ENCODE measurements at regions not wholly inside any gene's neighbourhood (a gene's known extent, or its start where the extent isn't known, plus 50 kb on each side); places are given as distances from the start of the nearest gene placed in this dataset.

DNA sequence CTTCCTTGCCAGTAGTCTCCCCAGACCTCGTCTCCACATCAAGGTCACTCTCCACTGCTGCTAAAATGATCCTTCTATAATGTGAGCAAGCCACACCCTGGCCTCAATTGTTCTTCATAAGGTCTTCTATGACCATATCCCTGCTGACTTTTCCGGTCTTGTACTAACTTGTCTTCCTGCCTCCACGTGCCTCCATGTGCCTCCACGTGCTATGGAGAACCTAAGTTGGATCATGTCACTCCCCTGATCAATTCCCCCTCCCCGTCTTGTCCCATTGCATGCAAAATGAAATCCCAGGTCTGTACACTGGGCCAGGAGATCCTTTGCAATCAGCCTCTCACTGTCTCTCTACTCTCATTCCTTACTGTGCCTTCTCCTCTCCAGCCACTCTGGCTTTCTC lies 110.6 kb downstream of the TTC8 start:
- Histone ChIP-seq H3K36me3 (no peaks in the 10 kb centered on the region), H3K4me3 (no peak overlapping the region), H3K27ac (no peak overlapping the region), H3K9me3 (no peaks in the 10 kb centered on the region), H3K27me3 (no peaks in the 10 kb centered on the region), H3K4me1 (no peaks in the 10 kb centered on the region)
- intact Hi-C loops (cut with DNase I; ENCODE audit: low total_unique reads) (no loop called here), in situ Hi-C loops (cut with MboI; ENCODE audit: low sequenced_read_pairs in 4 of 4) (no loop called here)
- DNase-seq, result no peak
- ATAC-seq, result no peak
- no peak for TF ChIP-seq POLR2A (IDR thresholded peaks at IDR 0.05)
- TF ChIP-seq, protein P1, sequence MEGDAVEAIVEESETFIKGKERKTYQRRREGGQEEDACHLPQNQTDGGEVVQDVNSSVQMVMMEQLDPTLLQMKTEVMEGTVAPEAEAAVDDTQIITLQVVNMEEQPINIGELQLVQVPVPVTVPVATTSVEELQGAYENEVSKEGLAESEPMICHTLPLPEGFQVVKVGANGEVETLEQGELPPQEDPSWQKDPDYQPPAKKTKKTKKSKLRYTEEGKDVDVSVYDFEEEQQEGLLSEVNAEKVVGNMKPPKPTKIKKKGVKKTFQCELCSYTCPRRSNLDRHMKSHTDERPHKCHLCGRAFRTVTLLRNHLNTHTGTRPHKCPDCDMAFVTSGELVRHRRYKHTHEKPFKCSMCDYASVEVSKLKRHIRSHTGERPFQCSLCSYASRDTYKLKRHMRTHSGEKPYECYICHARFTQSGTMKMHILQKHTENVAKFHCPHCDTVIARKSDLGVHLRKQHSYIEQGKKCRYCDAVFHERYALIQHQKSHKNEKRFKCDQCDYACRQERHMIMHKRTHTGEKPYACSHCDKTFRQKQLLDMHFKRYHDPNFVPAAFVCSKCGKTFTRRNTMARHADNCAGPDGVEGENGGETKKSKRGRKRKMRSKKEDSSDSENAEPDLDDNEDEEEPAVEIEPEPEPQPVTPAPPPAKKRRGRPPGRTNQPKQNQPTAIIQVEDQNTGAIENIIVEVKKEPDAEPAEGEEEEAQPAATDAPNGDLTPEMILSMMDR (IDR thresholded peaks at IDR 0.05 in 4 of 5, conservative IDR thresholded peaks at IDR 0.05 in 1 of 5), result no peak

DNA sequence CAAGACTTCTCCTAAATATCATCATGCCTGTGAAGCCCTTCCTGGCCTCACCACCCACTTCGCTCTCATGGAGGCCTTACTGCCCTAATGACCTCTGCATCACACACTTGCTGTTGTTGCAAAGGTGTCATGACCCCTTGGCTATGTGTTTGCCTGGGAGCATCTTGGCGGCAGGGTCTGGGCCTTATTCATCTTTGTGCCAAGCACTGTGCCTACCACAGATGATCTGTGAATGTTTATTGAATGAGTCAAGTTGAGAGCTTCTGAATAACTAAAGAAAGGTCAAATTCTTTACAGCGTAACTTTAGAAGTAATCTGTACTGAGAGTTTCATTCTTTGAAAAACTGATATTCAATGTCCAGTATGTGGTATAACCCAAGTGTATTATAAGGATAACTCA lies 113.3 kb downstream of the TTC8 start:
- in situ Hi-C loops (cut with MboI; ENCODE audit: low sequenced_read_pairs in 4 of 4), result no loop called here
- no peak for TF ChIP-seq POLR2A (IDR thresholded peaks at IDR 0.05)
- TF ChIP-seq, protein P1 (IDR thresholded peaks at IDR 0.05 in 4 of 5, conservative IDR thresholded peaks at IDR 0.05 in 1 of 5), result no peak
- no peak for DNase-seq
- H3K27me3 ChIP-seq, result no peaks in the 10 kb centered on the region
- intact Hi-C loops (cut with DNase I; ENCODE audit: low total_unique reads), result no loop called here
- H3K4me3 ChIP-seq, result no peak overlapping the region
- H3K9me3 ChIP-seq, result no peaks in the 10 kb centered on the region
- no peaks in the 10 kb centered on the region for H3K36me3 ChIP-seq
- H3K4me1 ChIP-seq, result no peaks in the 10 kb centered on the region
- ATAC-seq, result no peak
- no peak overlapping the region for H3K27ac ChIP-seq

DNA sequence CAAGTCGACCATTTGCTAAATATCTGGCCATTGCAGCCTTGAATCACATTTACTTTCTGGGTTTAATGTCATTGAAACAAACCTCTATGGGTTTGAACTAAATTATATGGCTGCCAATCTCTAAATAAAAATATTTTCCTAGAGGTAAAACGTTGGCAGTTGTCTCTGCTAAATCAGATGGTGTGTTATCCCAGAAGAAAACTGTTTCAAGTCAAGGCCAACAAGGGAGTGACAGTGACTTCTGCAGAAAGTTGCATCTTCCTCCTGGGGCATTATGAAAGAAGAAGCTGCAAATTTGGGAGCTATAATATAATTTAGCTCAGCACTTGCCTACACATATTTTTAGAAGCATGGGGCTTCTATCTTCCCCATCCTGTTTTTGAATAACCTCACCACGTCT lies 116.2 kb downstream of the TTC8 start:
- ATAC-seq, result no peak
- no peak for DNase-seq
- in situ Hi-C loops (cut with MboI; ENCODE audit: low sequenced_read_pairs in 4 of 4), result no loop called here
- H3K4me1 ChIP-seq, result no peaks in the 10 kb centered on the region
- intact Hi-C loops (cut with DNase I; ENCODE audit: low total_unique reads), result no loop called here
- no peak overlapping the region for H3K27ac ChIP-seq
- TF ChIP-seq, protein P1 (IDR thresholded peaks at IDR 0.05 in 4 of 5, conservative IDR thresholded peaks at IDR 0.05 in 1 of 5), result no peak
- TF ChIP-seq POLR2A (IDR thresholded peaks at IDR 0.05), result no peak
- no peaks in the 10 kb centered on the region for H3K9me3 ChIP-seq
- H3K36me3 ChIP-seq, result no peaks in the 10 kb centered on the region
- no peak overlapping the region for H3K4me3 ChIP-seq
- H3K27me3 ChIP-seq, result no peaks in the 10 kb centered on the region

DNA sequence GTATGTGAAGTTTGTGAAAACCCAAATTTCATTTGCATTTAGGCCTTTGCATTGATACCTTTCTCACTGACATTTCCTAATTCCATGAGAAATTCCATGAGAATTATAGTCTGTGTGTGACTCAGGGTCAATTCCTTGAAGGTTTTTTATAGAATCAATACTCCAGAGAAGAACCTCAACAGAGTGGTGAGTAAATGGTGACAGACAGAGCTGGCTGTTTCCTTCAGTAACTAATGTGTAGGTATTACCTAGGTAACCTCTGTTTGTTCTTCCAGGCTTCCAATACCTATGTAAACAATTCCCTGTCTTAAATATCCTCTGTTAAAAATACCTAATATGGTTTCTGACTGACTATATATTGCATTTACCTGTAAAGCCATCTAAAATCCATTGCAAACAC lies 117.0 kb downstream of the TTC8 start:
- Histone ChIP-seq H3K27ac (no peak overlapping the region), H3K4me3 (no peak overlapping the region), H3K4me1 (no peaks in the 10 kb centered on the region), H3K9me3 (no peaks in the 10 kb centered on the region), H3K27me3 (no peaks in the 10 kb centered on the region), H3K36me3 (no peaks in the 10 kb centered on the region)
- ATAC-seq (no peak), DNase-seq (no peak)
- intact Hi-C loops (cut with DNase I; ENCODE audit: low total_unique reads), result no loop called here
- TF ChIP-seq, protein P1 (IDR thresholded peaks at IDR 0.05 in 4 of 5, conservative IDR thresholded peaks at IDR 0.05 in 1 of 5), result no peak
- in situ Hi-C loops (cut with MboI; ENCODE audit: low sequenced_read_pairs in 4 of 4), result no loop called here

Data from gastrocnemius medialis (tissue), 4 donors.